ENCODE measurements at regions not wholly inside any gene's neighbourhood (a gene's known extent, or its start where the extent isn't known, plus 50 kb on each side); places are given as distances from the start of the nearest gene placed in this dataset.

- TF ChIP-seq KLF16 (tag by site-specific recombination; IDR thresholded peaks at IDR 0.05) (no peak), ZNF292 (tag by site-specific recombination; IDR thresholded peaks at IDR 0.05; ENCODE audit: borderline replicate concordance, low read depth) (no peak), ZBTB48 (tag by site-specific recombination; IDR thresholded peaks at IDR 0.05) (no peak), ZNF585B (tag by site-specific recombination; IDR thresholded peaks at IDR 0.05) (no peak), ZNF518A (tag by site-specific recombination; conservative IDR thresholded peaks at IDR 0.05; ENCODE audit: low read depth) (no peak), ZNF473 (tag by site-specific recombination; IDR thresholded peaks at IDR 0.05) (no peak), ZFP3 (tag by site-specific recombination; IDR thresholded peaks at IDR 0.05; ENCODE audit: low read depth) (no peak), ZNF155 (tag by site-specific recombination; IDR thresholded peaks at IDR 0.05) (no peak), ZNF514 (tag by site-specific recombination; IDR thresholded peaks at IDR 0.05) (no peak), ZNF341 (tag by site-specific recombination; IDR thresholded peaks at IDR 0.05; ENCODE audit: low read depth) (no peak), ZNF530 (tag by site-specific recombination; IDR thresholded peaks at IDR 0.05; ENCODE audit: low read depth) (no peak), AEBP2 (tag by site-specific recombination; IDR thresholded peaks at IDR 0.05; ENCODE audit: borderline replicate concordance) (no peak), MZF1 (tag by site-specific recombination; IDR thresholded peaks at IDR 0.05; ENCODE audit: borderline replicate concordance) (no peak), ZBTB26 (tag by site-specific recombination; optimal IDR thresholded peaks at IDR 0.05) (no peak), ZBTB17 (tag by site-specific recombination; IDR thresholded peaks at IDR 0.05) (no peak), ZXDB (tag by site-specific recombination; IDR thresholded peaks at IDR 0.05) (no peak), ZNF175 (tag by site-specific recombination; IDR thresholded peaks at IDR 0.05) (no peak), ZNF785 (tag by site-specific recombination; IDR thresholded peaks at IDR 0.05) (no peak)
- TF ChIP-seq, protein P1, sequence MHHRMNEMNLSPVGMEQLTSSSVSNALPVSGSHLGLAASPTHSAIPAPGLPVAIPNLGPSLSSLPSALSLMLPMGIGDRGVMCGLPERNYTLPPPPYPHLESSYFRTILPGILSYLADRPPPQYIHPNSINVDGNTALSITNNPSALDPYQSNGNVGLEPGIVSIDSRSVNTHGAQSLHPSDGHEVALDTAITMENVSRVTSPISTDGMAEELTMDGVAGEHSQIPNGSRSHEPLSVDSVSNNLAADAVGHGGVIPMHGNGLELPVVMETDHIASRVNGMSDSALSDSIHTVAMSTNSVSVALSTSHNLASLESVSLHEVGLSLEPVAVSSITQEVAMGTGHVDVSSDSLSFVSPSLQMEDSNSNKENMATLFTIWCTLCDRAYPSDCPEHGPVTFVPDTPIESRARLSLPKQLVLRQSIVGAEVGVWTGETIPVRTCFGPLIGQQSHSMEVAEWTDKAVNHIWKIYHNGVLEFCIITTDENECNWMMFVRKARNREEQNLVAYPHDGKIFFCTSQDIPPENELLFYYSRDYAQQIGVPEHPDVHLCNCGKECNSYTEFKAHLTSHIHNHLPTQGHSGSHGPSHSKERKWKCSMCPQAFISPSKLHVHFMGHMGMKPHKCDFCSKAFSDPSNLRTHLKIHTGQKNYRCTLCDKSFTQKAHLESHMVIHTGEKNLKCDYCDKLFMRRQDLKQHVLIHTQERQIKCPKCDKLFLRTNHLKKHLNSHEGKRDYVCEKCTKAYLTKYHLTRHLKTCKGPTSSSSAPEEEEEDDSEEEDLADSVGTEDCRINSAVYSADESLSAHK (tag by site-specific recombination; IDR thresholded peaks at IDR 0.05): no peak
- no peak overlapping the region for H3K27ac ChIP-seq (ENCODE audit: extremely low read depth, low read depth, low read length)
- POLR2A ChIA-PET: no interaction called here
- no peaks in the 10 kb centered on the region for H3K36me3 ChIP-seq (ENCODE audit: control insufficient read depth in 2 of 2, insufficient read depth in 1 of 2, low read length in 2 of 2)
- no peak overlapping the region for H3K4me3 ChIP-seq (ENCODE audit: low read depth, low read length)
- no peaks in the 10 kb centered on the region for H3K4me1 ChIP-seq (ENCODE audit: control insufficient read depth, insufficient read depth, low read length)
- H3K9me3 ChIP-seq (ENCODE audit: control insufficient read depth, insufficient read depth, low read depth, low read length): no peaks in the 10 kb centered on the region
- CTCF ChIA-PET: interaction anchor here (0.7 kb wide), 1 partner anchor 92 kb away, joined by 3 read pairs; no protein-coding TSS in a partner anchor
Observed at GRCh38 chrX:25356456-25356855, 340.7 kb upstream of the ARX start.
